Stimulated activated CD8-positive, alpha-beta memory T cell treated with anti-CD3 and anti-CD28 coated beads, Interleukin-7, amount 100 ng/mL, for 4 hours (primary cell): ENCODE measurements at regions not wholly inside any gene's neighbourhood (a gene's known extent, or its start where the extent isn't known, plus 50 kb on each side); places are given as distances from the start of the nearest gene placed in this dataset.

Source experiments
- DNase-seq, 2 donors: peaks; one replicate each; pipeline ENCODE4 v3.0.0-alpha.2; 2020; ENCODE audit warnings: low read depth in 2 of 2

GRCh38 chr17:31588034-31588433, 196.6 kb downstream of the RAB11FIP4 start:
- no peak for DNase-seq
